C4-2B (cell line): ENCODE measurements at regions not wholly inside any gene's neighbourhood (a gene's known extent, or its start where the extent isn't known, plus 50 kb on each side); places are given as distances from the start of the nearest gene placed in this dataset.

Source experiments
- CTCF ChIP-seq: fragments of 450-650 bp; conservative IDR thresholded peaks from 2 replicates; pipeline ENCODE4 v1.5.1; 2017; ENCODE audit warnings: mild to moderate bottlenecking
- ZFX ChIP-seq: fragments of 450-650 bp; IDR thresholded peaks from 2 replicates; pipeline ENCODE4 v1.6.1; 2017

- TF ChIP-seq CTCF: no peak
- no peak for TF ChIP-seq ZFX
These were observed 161.5 kb downstream of the KATNAL1 start for GRCh38 chr13:30145709-30146367.
